Myocyte (in vitro differentiated cells): ENCODE measurements at regions not wholly inside any gene's neighbourhood (a gene's known extent, or its start where the extent isn't known, plus 50 kb on each side); places are given as distances from the start of the nearest gene placed in this dataset.
"Not testable (repeated sequence)": the region's sequence is repeated elsewhere in the genome, so short reads cannot be mapped to it uniquely, and the experiment has no call there.

Experiments used
- DNase-seq: peaks from one replicate; pipeline ENCODE4 v3.0.0-alpha.2; 2012; ENCODE audit warnings: low read depth

GRCh38 chr12:124654666-124655047 is 87.2 kb upstream of the NCOR2 start:
- peak; percentile 36 for DNase-seq

DNA sequence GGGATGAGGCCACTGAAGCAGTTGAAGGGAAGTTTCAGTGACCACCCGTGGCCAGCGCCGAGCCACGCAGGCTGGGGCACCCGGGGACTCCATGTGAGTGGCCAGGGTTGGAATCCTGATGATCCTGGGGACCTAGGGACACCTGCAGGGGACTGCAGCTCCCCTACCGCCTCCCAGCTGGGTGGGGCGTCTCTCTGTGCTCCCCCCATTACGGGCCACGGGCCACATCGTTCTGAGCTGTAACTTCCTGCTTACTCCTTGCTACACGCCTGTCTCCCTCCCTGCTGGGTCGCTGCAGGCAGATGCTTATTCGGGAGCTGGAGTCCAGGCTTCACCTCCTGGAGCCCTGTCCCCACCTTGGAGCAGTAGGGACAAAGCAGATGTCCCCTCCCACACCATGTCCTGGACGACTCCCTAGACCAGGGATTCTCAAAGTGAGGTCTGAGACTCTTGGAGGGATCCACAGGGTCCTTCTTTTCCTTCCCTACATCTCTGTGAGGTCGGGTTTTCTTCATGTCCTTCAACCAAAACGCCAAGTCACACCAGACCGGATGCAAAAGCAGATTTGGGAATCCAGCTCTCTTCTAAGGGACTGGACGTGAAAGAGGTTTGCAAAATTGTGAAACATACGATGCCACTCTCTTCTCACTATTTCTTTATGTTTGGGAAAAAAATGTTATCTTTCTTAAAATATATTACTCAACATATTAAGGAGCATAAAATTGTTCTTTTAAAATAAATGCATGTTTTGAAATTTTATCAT is 85.9 kb upstream of the NCOR2 start:
- DNase-seq, result no peak

- DNase-seq, result no peak
Measured at GRCh38 chr12:124652661-124653060, 85.2 kb upstream of the NCOR2 start.

- DNase-seq, result peak; percentile 76
Measured at GRCh38 chr12:124651516-124652273, 84.3 kb upstream of the NCOR2 start.

- DNase-seq, result peak; percentile 49
Measured at GRCh38 chr12:124650912-124651311, 83.5 kb upstream of the NCOR2 start.

DNA sequence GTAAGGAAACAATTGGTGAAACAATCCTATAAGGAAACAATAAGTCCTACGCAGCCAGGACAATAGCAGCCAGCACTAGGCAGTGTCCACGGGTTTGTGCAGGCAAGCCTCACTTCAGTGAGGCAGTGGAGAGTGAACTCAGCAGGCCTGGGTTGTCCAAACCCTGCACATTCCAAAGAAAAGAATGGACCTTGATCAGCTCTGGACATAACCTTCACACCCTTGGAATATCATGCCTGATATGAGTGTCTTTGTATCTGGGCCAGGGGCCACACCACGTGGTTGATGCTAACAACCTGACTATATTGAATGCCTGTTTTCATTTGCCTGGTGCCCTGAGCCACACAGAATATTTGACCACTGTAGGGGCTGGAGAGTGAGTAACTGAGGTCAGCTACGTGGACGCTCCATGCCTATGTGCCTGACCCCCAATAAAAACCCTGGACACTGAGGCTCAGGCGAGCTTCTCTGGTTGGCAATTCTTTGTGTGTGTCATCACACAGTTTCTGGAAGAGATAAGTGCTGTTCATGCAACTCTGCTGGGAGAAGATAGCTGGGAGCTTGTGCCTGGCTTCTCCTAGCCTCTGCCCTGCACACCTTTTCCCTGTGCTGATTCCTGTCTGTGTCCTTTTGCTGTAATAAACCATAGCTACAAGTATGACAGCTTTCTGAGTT is 81.4 kb upstream of the NCOR2 start:
- no peak for DNase-seq

DNA sequence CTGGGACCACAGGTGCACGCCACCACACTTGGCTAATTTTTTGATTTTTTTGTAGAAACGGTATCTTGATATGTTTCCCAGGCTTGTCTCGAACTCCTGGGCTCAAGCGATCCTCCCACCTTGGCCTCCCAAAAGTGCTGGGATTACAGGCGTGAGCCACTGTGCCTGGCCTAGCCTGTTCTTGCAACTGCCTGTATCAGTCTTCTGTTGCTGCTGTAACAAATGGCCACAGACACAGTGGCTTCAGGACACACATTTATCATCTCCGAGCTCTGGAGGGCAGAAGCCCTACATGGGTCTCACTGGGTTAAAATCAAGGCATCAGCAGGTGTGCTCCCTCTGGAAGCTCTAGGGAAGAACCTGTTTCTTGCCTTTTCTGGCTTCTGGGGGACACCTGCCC is 79.9 kb upstream of the NCOR2 start:
- DNase-seq, result no peak

GRCh38 chr12:124646385-124647230 is 79.2 kb upstream of the NCOR2 start:
- no peak for DNase-seq

DNA sequence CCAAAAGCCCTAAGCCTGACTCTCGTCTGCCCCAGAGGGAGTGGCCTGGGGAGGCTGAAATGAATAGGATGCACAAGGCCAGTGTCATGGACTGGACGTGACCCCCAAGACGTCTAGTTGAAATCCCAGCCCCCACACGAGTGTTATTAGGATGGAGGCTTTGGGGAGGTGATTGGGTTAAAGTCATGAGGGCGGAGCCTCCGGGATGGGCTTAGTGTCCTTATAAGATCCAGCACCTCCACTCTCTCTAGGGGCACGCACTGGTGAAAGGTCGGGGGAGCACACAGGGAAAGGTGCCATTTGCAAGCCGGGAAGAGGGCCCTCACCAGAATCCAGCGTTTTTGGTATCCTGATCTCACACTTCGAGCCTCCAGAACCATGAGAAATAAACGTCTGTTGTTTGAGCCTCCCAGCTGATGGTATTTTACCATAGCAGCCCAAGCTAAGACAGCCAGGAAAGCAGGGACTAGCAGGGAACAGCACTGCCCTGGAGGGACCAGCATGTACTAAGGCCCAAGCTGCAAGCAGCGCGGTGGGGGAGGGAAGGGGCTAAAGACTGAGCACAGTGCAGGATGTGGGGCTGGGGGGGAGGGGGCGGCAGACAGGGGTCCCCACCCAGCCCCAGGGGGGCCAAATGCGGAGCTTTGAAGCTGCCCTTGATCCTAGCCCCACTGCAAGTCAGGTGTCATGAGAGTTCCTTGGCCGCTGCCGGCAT is 78.3 kb upstream of the NCOR2 start:
- DNase-seq, result no peak

GRCh38 chr12:124643768-124644167 is 76.4 kb upstream of the NCOR2 start:
- not testable (repeated sequence) for DNase-seq

- no peak for DNase-seq
Measured at GRCh38 chr12:124642105-124642504, 74.7 kb upstream of the NCOR2 start.

GRCh38 chr12:124641591-124641990 is 74.2 kb upstream of the NCOR2 start:
- no peak for DNase-seq

GRCh38 chr12:124640056-124640455 is 72.6 kb upstream of the NCOR2 start:
- no peak for DNase-seq

- no peak for DNase-seq
Measured at GRCh38 chr12:124639122-124639806, 71.9 kb upstream of the NCOR2 start.

DNA sequence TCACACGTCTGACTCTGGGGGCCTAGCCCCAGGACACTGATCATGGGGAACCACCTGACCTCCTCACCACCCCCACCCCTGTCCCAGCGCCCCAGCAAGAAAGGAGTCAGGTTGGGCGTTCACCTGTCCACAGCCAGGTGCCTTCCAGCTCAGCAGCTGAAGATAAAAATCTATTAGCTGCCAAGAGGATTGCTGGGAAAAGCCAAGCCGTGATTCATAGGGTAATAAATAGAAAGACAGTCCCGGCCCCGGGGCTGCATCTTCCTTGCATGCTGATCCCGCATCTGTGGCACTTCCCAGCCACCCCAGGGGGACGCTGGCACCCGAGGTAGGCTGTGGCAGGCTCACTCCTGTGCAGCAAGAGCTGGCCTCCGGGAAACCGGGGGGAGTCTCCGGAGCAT is 70.2 kb upstream of the NCOR2 start:
- peak; percentile 72 for DNase-seq

GRCh38 chr12:124637163-124637562 is 69.8 kb upstream of the NCOR2 start:
- DNase-seq, result no peak

- DNase-seq, result peak; percentile 89
Measured at GRCh38 chr12:124636138-124636978, 68.9 kb upstream of the NCOR2 start.

- DNase-seq, result no peak
Measured at GRCh38 chr12:124635316-124635715, 67.9 kb upstream of the NCOR2 start.
